Osteoblast (primary cell): ENCODE measurements at regions not wholly inside any gene's neighbourhood (a gene's known extent, or its start where the extent isn't known, plus 50 kb on each side); places are given as distances from the start of the nearest gene placed in this dataset.

Source experiments
- DNase-seq: peaks from one replicate; pipeline ENCODE4 v3.0.0; 2011; ENCODE audit warnings: low spot score, mixed read lengths; ENCODE audit not compliant: insufficient read length; ENCODE audit errors: missing footprints
- H2AFZ ChIP-seq: 2 replicates; pipeline ENCODE4 v1.6.0; 2011; ENCODE audit warnings: mild to moderate bottlenecking, low read length
- H3K27ac ChIP-seq: 2 replicates; pipeline ENCODE4 v1.5.1; 2011; ENCODE audit warnings: mild to moderate bottlenecking, low read depth, low read length, moderate library complexity
- H3K27me3 ChIP-seq: 2 replicates; pipeline ENCODE4 v1.6.0; 2012; ENCODE audit warnings: mild to moderate bottlenecking, control low read depth, inconsistent platforms, low read length, moderate library complexity; ENCODE audit not compliant: insufficient read depth
- H3K36me3 ChIP-seq: 2 replicates; pipeline ENCODE4 v1.5.1; 2011; ENCODE audit warnings: mild to moderate bottlenecking, low read length, control low read depth, moderate library complexity; ENCODE audit not compliant: insufficient read depth
- H3K4me1 ChIP-seq: 2 replicates; pipeline ENCODE4 v1.5.1; 2011; ENCODE audit warnings: mild to moderate bottlenecking, low read length, control low read depth, moderate library complexity; ENCODE audit not compliant: insufficient read depth
- H3K4me2 ChIP-seq: 2 replicates; pipeline ENCODE4 v1.6.0; 2011; ENCODE audit warnings: mild to moderate bottlenecking, low read length; ENCODE audit not compliant: insufficient read depth
- H3K4me3 ChIP-seq: fragments of 200-600 bp; sonication (generic); 3 replicates; pipeline ENCODE4 v1.5.1; 2012; ENCODE audit warnings: mild to moderate bottlenecking, low read length, inconsistent platforms; ENCODE audit not compliant: insufficient read depth
- H3K79me2 ChIP-seq: 2 replicates; pipeline ENCODE4 v1.6.0; 2012; ENCODE audit warnings: mild to moderate bottlenecking, low read length, control low read depth, inconsistent platforms; ENCODE audit not compliant: insufficient read depth
- H3K9me3 ChIP-seq: 2 replicates; pipeline ENCODE4 v1.5.1; 2011; ENCODE audit warnings: low read depth, low read length, control low read depth
- H4K20me1 ChIP-seq: 2 replicates; pipeline ENCODE4 v1.6.0; 2012; ENCODE audit warnings: mild to moderate bottlenecking, low read length, control low read depth; ENCODE audit not compliant: insufficient read depth
- CTCF ChIP-seq: IDR thresholded peaks from 2 replicates; pipeline ENCODE4 v1.5.1; 2011; ENCODE audit warnings: mild to moderate bottlenecking, low read depth, low read length, moderate library complexity; ENCODE audit errors: extremely low read depth

- H3K79me2 ChIP-seq: no peaks in the 10 kb centered on the region
- H3K4me2 ChIP-seq: no peak overlapping the region
- DNase-seq: no peak
- H3K27me3 ChIP-seq: no peaks in the 10 kb centered on the region
- H3K9me3 ChIP-seq: no peaks in the 10 kb centered on the region
- H2AFZ ChIP-seq: no peak overlapping the region
- H3K36me3 ChIP-seq: no peaks in the 10 kb centered on the region
- no peak overlapping the region for H3K27ac ChIP-seq
- TF ChIP-seq CTCF: no peak
- no peaks in the 10 kb centered on the region for H4K20me1 ChIP-seq
- no peak overlapping the region for H3K4me3 ChIP-seq
- H3K4me1 ChIP-seq: peaks cover 5% of the 10 kb centered on the region
These were observed 758.9 kb upstream of the NRXN1 start for GRCh38 chr2:51790854-51791253.

GRCh38 chr2:51789918-51790317 is 758.0 kb upstream of the NRXN1 start:
- no peak for DNase-seq
- Histone ChIP-seq H3K4me3 (no peak overlapping the region), H4K20me1 (no peaks in the 10 kb centered on the region)

GRCh38 chr2:51782921-51783765 is 751.2 kb upstream of the NRXN1 start:
- H3K4me3 ChIP-seq: no peak overlapping the region
- H3K9me3 ChIP-seq: no peaks in the 10 kb centered on the region
- no peaks in the 10 kb centered on the region for H3K36me3 ChIP-seq
- H4K20me1 ChIP-seq: no peaks in the 10 kb centered on the region
- DNase-seq: peak; percentile 79
- H3K79me2 ChIP-seq: no peaks in the 10 kb centered on the region
- no peaks in the 10 kb centered on the region for H3K4me1 ChIP-seq
- no peak for TF ChIP-seq CTCF
- H3K4me2 ChIP-seq: no peak overlapping the region
- H3K27me3 ChIP-seq: no peaks in the 10 kb centered on the region
- peak overlapping the region; percentile 47 for H2AFZ ChIP-seq
- no peak overlapping the region for H3K27ac ChIP-seq

More at GRCh38 chr2:51789918-51790317, 758.0 kb upstream of the NRXN1 start:
- no peaks in the 10 kb centered on the region for H3K79me2 ChIP-seq
- no peak overlapping the region for H3K27ac ChIP-seq
- H3K4me2 ChIP-seq: peak overlapping the region; percentile 32
- peak overlapping the region; percentile 69 for H2AFZ ChIP-seq
- no peaks in the 10 kb centered on the region for H3K27me3 ChIP-seq
- H3K4me1 ChIP-seq: peaks cover 5% of the 10 kb centered on the region
- H3K9me3 ChIP-seq: no peaks in the 10 kb centered on the region
- H3K36me3 ChIP-seq: no peaks in the 10 kb centered on the region
- no peak for TF ChIP-seq CTCF

GRCh38 chr2:51781691-51782090 is 749.8 kb upstream of the NRXN1 start:
- no peaks in the 10 kb centered on the region for H3K9me3 ChIP-seq
- H4K20me1 ChIP-seq: no peaks in the 10 kb centered on the region
- no peaks in the 10 kb centered on the region for H3K27me3 ChIP-seq
- H3K4me3 ChIP-seq: no peak overlapping the region
- DNase-seq: no peak
- TF ChIP-seq CTCF: no peak
- no peak overlapping the region for H2AFZ ChIP-seq
- H3K4me2 ChIP-seq: no peak overlapping the region
- no peak overlapping the region for H3K27ac ChIP-seq
- H3K79me2 ChIP-seq: no peaks in the 10 kb centered on the region
- no peaks in the 10 kb centered on the region for H3K36me3 ChIP-seq
- no peaks in the 10 kb centered on the region for H3K4me1 ChIP-seq
